ENCODE measurements at regions not wholly inside any gene's neighbourhood (a gene's known extent, or its start where the extent isn't known, plus 50 kb on each side); places are given as distances from the start of the nearest gene placed in this dataset.

DNA sequence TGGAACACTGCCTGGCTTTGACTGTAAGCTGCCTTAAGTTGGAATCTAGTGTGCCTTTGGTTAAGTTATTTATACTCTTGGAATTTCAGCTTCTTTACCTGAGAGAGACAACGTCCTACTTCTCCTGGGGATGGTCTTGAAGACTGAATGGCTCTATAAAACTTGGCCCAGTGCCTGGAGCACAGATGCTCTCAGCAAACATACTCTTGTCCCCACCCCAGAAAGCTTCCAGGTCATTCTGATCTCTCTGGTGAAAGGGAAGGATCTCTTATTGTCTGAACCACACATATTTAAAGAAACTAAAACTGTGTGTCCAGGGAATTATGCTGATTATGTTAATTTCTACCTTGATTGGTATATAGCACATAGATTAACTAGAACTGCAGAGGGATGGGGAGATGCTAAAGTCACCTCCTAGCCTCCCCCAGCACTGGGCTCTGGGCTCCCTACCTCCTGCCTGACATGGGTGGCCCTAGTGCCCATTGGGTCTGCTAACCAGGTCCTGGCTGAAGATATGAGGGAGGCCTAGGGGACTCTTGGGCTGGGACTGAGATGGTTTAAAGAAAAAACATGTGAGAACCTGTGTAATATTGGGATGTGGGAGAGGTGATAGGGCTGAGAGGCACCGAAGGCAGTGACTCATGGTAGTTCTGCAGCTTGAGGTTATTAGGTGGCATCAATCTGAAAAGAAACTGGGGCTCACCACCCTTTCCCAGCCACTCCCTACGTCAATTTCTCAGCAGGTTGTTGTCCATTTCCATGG, 171.0 kb downstream of the RPLP1 start:
- Histone ChIP-seq H3K36me3 (ENCODE audit: insufficient read depth, low read length) (no peaks in the 10 kb centered on the region), H3K79me2 (ENCODE audit: insufficient read depth, low read length) (no peaks in the 10 kb centered on the region), H3K4me1 (ENCODE audit: insufficient read depth, low read length) (no peaks in the 10 kb centered on the region), H3K9ac (ENCODE audit: low read depth, low read length) (no peak overlapping the region), H3K9me3 (ENCODE audit: insufficient read depth, low read length, severe bottlenecking) (no peaks in the 10 kb centered on the region), H3K27ac (ENCODE audit: low read length) (no peak overlapping the region), H4K20me1 (ENCODE audit: insufficient read depth, low read length) (no peaks in the 10 kb centered on the region), H3K4me3 (ENCODE audit: low read depth in 1 of 2, low read length in 2 of 2) (no peak overlapping the region), H3K27me3 (ENCODE audit: insufficient read depth, low read length, poor library complexity) (no peaks in the 10 kb centered on the region), H2AFZ (ENCODE audit: low read depth, low read length) (no peak overlapping the region), H3K4me2 (ENCODE audit: insufficient read depth, low read length) (no peak overlapping the region)
- no peak for TF ChIP-seq EZH2 (IDR thresholded peaks at IDR 0.05; ENCODE audit: borderline replicate concordance, low read depth, low read length, severe bottlenecking)
- TF ChIP-seq, protein P1, sequence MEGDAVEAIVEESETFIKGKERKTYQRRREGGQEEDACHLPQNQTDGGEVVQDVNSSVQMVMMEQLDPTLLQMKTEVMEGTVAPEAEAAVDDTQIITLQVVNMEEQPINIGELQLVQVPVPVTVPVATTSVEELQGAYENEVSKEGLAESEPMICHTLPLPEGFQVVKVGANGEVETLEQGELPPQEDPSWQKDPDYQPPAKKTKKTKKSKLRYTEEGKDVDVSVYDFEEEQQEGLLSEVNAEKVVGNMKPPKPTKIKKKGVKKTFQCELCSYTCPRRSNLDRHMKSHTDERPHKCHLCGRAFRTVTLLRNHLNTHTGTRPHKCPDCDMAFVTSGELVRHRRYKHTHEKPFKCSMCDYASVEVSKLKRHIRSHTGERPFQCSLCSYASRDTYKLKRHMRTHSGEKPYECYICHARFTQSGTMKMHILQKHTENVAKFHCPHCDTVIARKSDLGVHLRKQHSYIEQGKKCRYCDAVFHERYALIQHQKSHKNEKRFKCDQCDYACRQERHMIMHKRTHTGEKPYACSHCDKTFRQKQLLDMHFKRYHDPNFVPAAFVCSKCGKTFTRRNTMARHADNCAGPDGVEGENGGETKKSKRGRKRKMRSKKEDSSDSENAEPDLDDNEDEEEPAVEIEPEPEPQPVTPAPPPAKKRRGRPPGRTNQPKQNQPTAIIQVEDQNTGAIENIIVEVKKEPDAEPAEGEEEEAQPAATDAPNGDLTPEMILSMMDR (IDR thresholded peaks at IDR 0.05; ENCODE audit: borderline replicate concordance, extremely low read depth, low read length, poor library complexity, severe bottlenecking) = no peak
- DNase-seq = no peak
- ATAC-seq (ENCODE audit: insufficient read depth, low read depth) = no peak

DNA sequence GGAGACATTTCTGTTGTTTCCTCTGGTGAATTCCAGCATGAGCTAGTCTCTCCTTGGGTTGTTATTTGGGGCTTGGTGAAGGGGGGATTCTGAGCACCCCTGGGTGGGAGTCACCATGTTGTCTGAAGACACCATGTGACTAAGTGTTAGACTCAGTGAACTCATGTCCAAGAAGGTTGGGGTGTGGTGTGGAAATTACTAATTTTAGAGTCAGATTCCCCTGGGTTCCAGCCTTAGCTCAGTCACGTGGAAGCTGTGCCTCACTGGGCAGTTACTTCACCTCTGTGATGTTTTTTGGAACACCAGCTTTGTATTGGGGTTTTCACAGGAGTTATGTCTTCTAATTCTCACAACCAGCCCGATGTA, 171.5 kb downstream of the RPLP1 start:
- no peaks in the 10 kb centered on the region for H3K36me3 ChIP-seq (ENCODE audit: insufficient read depth, low read length)
- no peak overlapping the region for H2AFZ ChIP-seq (ENCODE audit: low read depth, low read length)
- TF ChIP-seq, protein P1 (IDR thresholded peaks at IDR 0.05; ENCODE audit: borderline replicate concordance, extremely low read depth, low read length, poor library complexity, severe bottlenecking) = no peak
- no peak for TF ChIP-seq EZH2 (IDR thresholded peaks at IDR 0.05; ENCODE audit: borderline replicate concordance, low read depth, low read length, severe bottlenecking)
- no peaks in the 10 kb centered on the region for H4K20me1 ChIP-seq (ENCODE audit: insufficient read depth, low read length)
- no peak overlapping the region for H3K4me3 ChIP-seq (ENCODE audit: low read depth in 1 of 2, low read length in 2 of 2)
- H3K79me2 ChIP-seq (ENCODE audit: insufficient read depth, low read length) = no peaks in the 10 kb centered on the region
- no peak overlapping the region for H3K9ac ChIP-seq (ENCODE audit: low read depth, low read length)
- no peaks in the 10 kb centered on the region for H3K4me1 ChIP-seq (ENCODE audit: insufficient read depth, low read length)
- no peaks in the 10 kb centered on the region for H3K9me3 ChIP-seq (ENCODE audit: insufficient read depth, low read length, severe bottlenecking)
- no peak for DNase-seq
- no peak for ATAC-seq (ENCODE audit: insufficient read depth, low read depth)
- H3K27ac ChIP-seq (ENCODE audit: low read length) = no peak overlapping the region
- no peaks in the 10 kb centered on the region for H3K27me3 ChIP-seq (ENCODE audit: insufficient read depth, low read length, poor library complexity)
- H3K4me2 ChIP-seq (ENCODE audit: insufficient read depth, low read length) = no peak overlapping the region

DNA sequence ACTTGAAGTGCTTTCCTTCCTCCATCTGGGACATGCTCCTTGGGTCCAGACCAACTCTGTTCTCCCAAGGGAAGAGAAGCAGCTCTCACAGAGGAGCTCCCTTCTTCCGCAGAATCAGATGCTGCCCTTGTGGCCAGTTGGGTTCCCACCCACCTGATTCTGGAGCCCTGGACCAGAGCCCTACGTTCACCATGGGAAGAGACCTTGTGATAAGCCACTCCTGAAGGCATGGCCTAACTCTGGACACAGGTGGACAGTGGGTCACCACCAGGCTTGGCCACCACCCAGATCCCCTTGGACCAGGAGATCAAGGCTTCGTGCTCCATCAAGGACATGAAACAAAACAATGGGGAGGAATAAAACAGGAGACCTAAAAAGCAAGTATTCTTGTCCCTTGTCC, 172.2 kb downstream of the RPLP1 start:
- Histone ChIP-seq H3K36me3 (ENCODE audit: insufficient read depth, low read length) (no peaks in the 10 kb centered on the region), H3K4me1 (ENCODE audit: insufficient read depth, low read length) (no peaks in the 10 kb centered on the region), H3K27ac (ENCODE audit: low read length) (no peak overlapping the region), H3K79me2 (ENCODE audit: insufficient read depth, low read length) (no peaks in the 10 kb centered on the region), H3K4me3 (ENCODE audit: low read depth in 1 of 2, low read length in 2 of 2) (no peak overlapping the region), H2AFZ (ENCODE audit: low read depth, low read length) (no peak overlapping the region), H3K27me3 (ENCODE audit: insufficient read depth, low read length, poor library complexity) (no peaks in the 10 kb centered on the region), H3K9me3 (ENCODE audit: insufficient read depth, low read length, severe bottlenecking) (no peaks in the 10 kb centered on the region), H4K20me1 (ENCODE audit: insufficient read depth, low read length) (no peaks in the 10 kb centered on the region), H3K4me2 (ENCODE audit: insufficient read depth, low read length) (no peak overlapping the region), H3K9ac (ENCODE audit: low read depth, low read length) (no peak overlapping the region)
- no peak for ATAC-seq (ENCODE audit: insufficient read depth, low read depth)
- DNase-seq = no peak
- TF ChIP-seq, protein P1 (IDR thresholded peaks at IDR 0.05; ENCODE audit: borderline replicate concordance, extremely low read depth, low read length, poor library complexity, severe bottlenecking) = no peak
